GM10266 (cell line): ENCODE measurements at regions not wholly inside any gene's neighbourhood (a gene's known extent, or its start where the extent isn't known, plus 50 kb on each side); places are given as distances from the start of the nearest gene placed in this dataset.
"Not testable (repeated sequence)": the region's sequence is repeated elsewhere in the genome, so short reads cannot be mapped to it uniquely, and the experiment has no call there.

Source experiments
- DNase-seq: peaks from one replicate; pipeline ENCODE4 v3.0.0; 2012; ENCODE audit errors: extremely low spot score
- TF ChIP-seq, protein P1 (sequence below): IDR thresholded peaks from 2 replicates; pipeline ENCODE4 v1.5.1; 2012; ENCODE audit warnings: mild to moderate bottlenecking, low read depth; ENCODE audit not compliant: control insufficient read depth, insufficient read depth; ENCODE audit errors: missing control alignments

DNA sequence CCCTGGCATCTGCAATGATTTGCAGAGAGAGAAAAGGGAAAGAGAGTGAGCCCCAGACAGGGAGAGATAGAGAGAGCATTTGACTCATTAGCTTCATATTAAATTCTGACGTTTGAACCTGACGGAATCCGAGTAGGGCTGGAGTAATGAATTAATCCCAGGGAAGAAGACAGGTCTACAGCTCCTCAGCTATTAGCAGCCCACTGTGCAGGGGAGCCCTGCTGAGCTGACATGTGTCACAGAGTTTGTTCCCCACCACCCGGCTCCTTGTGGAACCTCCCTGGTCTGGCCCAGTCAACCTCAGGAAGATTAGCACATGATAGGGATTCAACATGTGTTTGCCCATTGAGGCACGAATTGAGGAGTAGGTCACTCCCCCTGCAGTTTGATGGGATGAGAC, 404.0 kb downstream of the BUD13 start:
- TF ChIP-seq, protein P1, sequence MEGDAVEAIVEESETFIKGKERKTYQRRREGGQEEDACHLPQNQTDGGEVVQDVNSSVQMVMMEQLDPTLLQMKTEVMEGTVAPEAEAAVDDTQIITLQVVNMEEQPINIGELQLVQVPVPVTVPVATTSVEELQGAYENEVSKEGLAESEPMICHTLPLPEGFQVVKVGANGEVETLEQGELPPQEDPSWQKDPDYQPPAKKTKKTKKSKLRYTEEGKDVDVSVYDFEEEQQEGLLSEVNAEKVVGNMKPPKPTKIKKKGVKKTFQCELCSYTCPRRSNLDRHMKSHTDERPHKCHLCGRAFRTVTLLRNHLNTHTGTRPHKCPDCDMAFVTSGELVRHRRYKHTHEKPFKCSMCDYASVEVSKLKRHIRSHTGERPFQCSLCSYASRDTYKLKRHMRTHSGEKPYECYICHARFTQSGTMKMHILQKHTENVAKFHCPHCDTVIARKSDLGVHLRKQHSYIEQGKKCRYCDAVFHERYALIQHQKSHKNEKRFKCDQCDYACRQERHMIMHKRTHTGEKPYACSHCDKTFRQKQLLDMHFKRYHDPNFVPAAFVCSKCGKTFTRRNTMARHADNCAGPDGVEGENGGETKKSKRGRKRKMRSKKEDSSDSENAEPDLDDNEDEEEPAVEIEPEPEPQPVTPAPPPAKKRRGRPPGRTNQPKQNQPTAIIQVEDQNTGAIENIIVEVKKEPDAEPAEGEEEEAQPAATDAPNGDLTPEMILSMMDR: no peak
- no peak for DNase-seq

DNA sequence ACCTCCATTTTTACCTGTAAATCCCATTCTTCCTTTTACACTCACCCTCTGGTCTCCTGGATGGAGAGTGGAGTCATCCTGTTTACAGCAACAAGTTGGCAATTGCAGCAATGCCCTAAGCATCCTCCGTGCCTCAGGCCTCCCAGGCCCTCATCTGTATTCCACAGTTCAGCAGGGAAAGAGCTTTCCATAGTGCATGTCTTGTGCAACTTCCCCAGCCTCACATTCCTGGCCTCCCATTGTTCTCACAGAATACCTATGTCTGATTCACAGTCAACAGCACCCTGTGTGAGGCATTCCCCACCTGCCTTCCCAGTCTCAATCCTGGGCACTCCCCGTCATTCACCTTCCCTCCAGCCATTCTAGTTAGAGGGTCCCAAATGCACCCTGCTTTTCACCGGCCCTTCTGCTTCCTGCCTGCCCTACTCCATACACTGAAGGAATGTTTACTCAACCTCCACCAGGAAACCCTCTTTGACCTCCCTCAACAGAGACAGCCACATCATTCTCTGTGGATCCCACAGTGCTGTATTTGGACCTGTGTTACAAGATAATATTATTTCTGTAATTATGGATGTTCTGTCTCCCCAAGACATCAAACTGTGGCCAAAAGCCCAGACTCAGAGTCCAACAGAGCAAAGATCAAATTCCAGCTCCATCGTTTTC, 405.7 kb downstream of the BUD13 start:
- TF ChIP-seq, protein P1: no peak
- no peak for DNase-seq

DNA sequence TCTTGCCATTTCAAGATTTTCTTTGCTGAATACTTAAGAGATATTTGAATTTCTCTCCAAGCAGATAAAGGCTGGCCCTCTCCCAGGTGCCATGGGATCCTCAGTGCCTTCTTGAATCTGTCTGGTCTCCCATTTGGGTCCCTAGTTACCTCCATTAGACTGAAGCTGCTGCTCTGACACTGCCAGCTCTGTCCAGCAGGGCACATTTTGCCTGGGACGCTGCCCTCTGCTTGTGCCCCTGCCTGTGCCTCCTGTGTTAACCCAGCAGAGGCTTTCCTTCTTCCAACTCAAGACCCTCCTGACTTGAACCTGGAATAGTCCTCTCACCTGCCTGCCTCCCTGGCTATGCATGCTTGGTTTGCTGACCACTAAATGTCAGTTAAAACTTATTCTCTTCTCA, 406.3 kb downstream of the BUD13 start:
- TF ChIP-seq, protein P1: no peak
- DNase-seq: no peak

DNA sequence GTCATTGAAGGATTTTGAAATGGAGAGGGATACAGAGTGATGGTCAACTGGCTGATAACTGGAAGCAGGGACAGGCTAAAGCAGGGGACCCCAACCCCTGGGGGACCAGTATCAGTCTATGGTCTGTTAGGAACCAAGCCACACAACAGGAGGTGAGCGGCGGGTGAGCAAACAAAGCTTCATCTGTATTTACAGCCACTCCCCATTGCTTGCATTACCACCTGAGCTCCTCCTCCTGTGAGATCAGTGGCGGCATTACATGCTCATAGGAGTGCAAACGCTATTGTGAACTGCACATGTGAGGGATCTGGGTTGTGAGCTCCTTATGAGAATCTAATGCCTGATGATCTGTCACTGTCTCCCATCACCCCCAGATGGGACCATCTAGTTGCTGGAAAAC, 407.9 kb downstream of the BUD13 start:
- DNase-seq: not testable (repeated sequence)

DNA sequence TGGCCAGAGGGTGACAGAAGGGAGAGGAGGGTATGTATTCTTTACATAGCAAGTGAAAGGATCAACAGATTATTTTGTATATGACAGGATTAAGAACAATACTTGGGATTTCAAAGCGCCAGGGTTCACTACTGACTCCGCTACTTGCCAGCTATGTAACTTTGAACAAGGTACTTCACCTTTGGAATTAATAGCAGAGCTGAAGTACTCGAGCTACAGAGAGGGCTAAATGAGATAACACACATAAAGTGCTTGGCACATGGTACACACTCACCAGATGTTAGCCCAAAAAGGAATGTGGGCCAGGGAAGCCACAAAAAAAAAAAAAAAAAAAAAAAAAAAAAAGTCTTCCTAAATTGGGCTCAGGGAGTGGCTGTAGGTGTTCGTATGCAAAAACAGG, 408.4 kb downstream of the BUD13 start:
- no peak for DNase-seq

DNA sequence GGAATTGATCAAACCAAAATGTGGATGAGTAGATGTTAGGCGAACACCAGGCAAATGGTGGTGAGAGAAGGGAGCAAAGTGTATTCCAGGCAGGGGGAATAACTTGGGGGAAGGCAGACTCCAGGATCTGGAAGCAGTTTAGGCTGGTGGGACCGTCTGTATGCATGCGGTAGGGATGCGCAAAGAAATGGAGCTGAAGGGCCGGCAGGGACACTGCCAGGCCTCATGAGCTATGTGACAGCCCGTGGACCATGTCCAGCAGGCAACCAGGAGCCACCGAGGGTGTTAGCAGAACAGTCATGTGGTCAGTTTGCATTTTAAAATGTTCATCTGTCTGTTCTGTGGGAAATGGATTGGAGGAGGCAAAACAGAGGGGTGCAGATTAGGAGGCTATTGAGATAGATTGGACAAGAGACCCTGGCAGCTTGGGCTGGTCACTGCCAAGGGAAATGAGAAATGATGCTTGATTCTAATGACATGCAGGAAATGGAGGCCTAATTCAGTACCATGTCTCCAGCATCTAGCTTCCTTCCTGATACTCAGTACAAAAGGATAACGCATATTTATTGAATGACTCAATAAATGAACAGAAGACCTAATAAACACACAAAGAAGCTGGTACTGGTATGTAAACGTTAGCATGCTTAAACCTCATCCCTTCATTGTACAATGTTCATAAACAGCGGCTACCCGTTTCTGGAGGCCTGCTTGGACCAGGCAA, 412.4 kb downstream of the BUD13 start:
- DNase-seq: no peak

More for the DNA sequence above, 408.4 kb downstream of the BUD13 start:
- TF ChIP-seq, protein P1: no peak

DNA sequence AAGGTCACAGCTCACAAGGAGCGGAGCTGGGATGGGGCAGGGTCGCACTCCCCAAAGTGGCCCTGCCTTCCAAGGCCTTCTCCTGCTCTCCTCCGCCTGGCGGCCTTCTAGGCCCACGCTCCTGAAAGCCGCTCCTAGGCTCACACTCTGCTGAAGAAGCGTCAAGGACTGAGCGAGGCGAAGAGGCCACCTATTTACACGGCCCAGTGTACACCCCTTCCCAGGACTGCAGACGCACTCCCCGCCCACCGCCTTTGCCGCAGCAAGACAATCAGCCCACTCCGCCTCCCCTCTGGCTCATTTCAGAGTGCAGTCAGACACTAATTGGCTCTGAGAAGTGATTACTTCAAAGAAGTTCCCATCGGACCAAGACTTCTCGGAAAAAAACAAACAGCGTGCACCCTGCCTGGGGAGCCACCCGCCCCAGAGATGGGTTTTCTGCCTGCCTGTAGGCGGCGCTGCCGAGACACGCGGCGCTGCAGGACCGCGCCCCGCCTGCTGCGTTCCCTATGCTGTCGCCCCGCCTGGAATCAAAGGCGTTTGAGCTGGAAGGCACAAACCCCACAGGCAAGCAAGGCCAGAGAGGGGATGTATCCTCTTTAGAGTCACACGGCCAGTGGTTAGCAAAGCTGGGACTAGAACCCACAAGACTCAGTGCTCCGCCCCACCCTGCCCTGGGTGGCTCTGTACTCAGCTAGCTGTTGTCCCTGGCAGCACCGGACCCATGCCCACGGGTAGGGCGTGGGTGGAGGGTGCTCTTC, 414.8 kb downstream of the BUD13 start:
- TF ChIP-seq, protein P1: peak; percentile 46
- no peak for DNase-seq

More for the DNA sequence above, 412.4 kb downstream of the BUD13 start:
- TF ChIP-seq, protein P1: no peak
